ENCODE measurements at regions not wholly inside any gene's neighbourhood (a gene's known extent, or its start where the extent isn't known, plus 50 kb on each side); places are given as distances from the start of the nearest gene placed in this dataset.
"Not testable (repeated sequence)": the region's sequence is repeated elsewhere in the genome, so short reads cannot be mapped to it uniquely, and the experiment has no call there.

DNA sequence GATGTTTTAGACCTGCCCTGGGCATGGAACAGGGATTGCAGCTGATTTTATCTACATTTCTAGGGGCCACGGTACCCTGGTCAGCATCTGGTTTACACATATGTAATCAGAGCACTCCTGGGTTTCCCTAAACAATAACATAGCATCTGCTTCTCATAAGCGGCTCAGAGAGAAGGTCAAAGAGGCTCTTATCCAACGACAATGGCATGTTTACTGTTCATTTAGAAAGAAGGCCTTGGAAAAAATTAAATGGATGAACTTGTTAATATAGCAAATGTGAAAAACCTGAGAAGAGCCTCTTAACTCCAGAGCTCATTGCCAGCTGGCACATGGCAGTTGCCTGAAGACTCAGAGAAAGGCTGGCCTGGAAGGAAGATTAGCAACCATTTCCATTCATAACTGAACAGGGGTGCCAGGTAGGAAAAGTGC is 202.8 kb upstream of the THUMPD2 start:
- H3K4me3 Mint-ChIP-seq: no peak overlapping the region
- H3K36me3 Mint-ChIP-seq: no peaks in the 10 kb centered on the region
- ATAC-seq (ENCODE audit: low read depth): no peak
- H3K4me1 Mint-ChIP-seq: no peaks in the 10 kb centered on the region
- H3K27me3 Mint-ChIP-seq: peaks cover 6% of the 10 kb centered on the region
- peaks cover 3% of the 10 kb centered on the region for H3K9me3 Mint-ChIP-seq
- no peak for DNase-seq (ENCODE audit: low spot score in 2 of 2)
- no peak overlapping the region for H3K27ac Mint-ChIP-seq

DNA sequence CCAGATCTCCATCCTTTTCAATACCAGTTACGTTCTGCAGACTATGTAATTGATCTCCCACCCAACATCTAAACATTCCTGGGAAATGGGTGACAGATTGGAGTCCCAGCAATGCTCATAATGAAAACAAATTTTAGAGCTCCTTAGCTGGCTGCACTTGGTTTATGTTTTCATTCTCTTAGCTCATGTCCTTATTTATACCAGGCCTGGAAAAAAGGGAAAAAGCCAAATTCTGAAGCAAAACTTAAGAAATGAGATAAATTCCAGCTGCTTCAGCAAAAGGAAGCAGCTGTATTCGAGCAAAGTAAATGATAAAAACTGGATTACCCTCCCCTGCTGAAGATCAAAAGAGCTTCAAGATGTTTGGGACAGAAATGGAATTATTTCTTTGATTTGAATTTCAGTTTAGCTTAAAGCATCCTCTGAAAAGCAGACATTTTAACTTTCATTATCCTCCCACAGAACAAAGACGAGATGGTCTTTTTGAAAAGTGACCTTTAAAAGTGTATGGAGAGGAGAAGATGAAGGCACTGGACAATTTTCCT is 196.5 kb upstream of the THUMPD2 start:
- peaks cover 3% of the 10 kb centered on the region for H3K9me3 Mint-ChIP-seq
- peaks cover 6% of the 10 kb centered on the region for H3K27me3 Mint-ChIP-seq
- no peaks in the 10 kb centered on the region for H3K36me3 Mint-ChIP-seq
- no peak overlapping the region for H3K4me3 Mint-ChIP-seq
- no peak overlapping the region for H3K27ac Mint-ChIP-seq
- H3K4me1 Mint-ChIP-seq: no peaks in the 10 kb centered on the region
- DNase-seq (ENCODE audit: low spot score in 2 of 2) (no peak), ATAC-seq (ENCODE audit: low read depth) (no peak)

DNA sequence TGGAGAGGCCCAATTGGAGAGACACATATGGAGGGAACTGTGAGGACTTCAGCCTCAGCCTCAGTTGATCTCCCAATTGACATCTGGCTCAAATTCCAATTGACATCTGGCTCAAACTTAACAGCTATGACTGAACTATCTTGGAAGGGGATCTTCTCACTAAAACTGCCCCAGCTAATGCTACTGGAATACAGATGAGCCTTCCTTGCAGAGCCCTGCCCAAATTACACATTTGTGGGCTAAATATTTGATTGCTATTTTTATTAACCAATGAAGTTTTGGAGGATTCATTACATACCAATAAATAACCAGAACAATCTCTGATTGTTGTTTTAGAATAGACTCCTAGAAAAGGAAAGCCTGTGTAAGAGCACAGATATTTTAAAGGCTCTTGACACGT is 189.0 kb upstream of the THUMPD2 start:
- no peaks in the 10 kb centered on the region for H3K36me3 Mint-ChIP-seq
- no peak overlapping the region for H3K4me3 Mint-ChIP-seq
- H3K27me3 Mint-ChIP-seq: peaks cover 4% of the 10 kb centered on the region
- no peak for DNase-seq (ENCODE audit: low spot score in 2 of 2)
- ATAC-seq (ENCODE audit: low read depth): no peak
- no peak overlapping the region for H3K27ac Mint-ChIP-seq
- peaks cover 6% of the 10 kb centered on the region for H3K9me3 Mint-ChIP-seq
- H3K4me1 Mint-ChIP-seq: no peaks in the 10 kb centered on the region

DNA sequence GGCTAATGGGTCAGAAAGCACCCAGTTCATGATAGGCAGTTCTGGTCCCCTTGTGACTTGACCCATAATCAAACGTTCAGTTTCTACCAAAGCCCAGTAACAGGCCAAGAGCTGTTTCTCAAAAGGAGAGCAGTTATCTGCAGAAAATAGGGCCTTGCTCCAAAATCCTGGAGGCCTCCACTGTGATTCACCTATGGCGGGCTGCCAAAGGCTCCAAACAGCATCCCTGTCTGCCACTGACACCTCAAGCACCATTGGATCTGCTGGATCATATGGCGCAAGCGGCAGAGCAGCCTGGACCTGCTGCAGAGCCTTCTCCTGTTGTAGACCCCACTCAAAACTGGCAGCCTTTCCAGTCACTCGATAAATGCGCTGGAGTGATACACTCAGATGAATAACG is 181.6 kb upstream of the THUMPD2 start:
- not testable (repeated sequence) for H3K4me3 Mint-ChIP-seq; H3K27me3 Mint-ChIP-seq; ATAC-seq (ENCODE audit: low read depth); H3K27ac Mint-ChIP-seq; H3K4me1 Mint-ChIP-seq; H3K36me3 Mint-ChIP-seq; H3K9me3 Mint-ChIP-seq; DNase-seq (ENCODE audit: low spot score in 2 of 2)

DNA sequence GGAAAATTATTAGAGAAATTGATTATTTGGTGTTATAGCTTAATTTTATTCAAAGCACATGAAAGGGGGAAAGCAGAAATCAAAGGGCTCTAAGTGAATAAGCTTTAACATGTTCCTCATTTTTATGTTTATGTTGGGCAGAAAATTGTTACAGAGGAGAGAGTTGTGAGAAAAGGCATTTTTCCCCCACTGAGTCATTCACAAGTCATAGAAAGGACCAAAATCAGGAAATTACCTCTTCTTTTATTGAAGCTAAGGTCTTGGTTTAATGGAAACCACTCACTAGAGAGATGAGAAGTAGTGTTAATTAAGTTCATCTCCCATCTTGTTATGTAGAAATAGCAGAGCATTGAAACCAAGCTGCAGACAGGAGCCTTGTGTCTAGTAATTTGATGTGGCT is 175.3 kb upstream of the THUMPD2 start:
- Mint-ChIP-seq H3K4me1 (no peaks in the 10 kb centered on the region), H3K36me3 (no peaks in the 10 kb centered on the region), H3K27me3 (peaks cover 4% of the 10 kb centered on the region), H3K9me3 (no peaks in the 10 kb centered on the region), H3K27ac (no peak overlapping the region), H3K4me3 (no peak overlapping the region)
- DNase-seq (ENCODE audit: low spot score in 2 of 2) (no peak), ATAC-seq (ENCODE audit: low read depth) (no peak)

DNA sequence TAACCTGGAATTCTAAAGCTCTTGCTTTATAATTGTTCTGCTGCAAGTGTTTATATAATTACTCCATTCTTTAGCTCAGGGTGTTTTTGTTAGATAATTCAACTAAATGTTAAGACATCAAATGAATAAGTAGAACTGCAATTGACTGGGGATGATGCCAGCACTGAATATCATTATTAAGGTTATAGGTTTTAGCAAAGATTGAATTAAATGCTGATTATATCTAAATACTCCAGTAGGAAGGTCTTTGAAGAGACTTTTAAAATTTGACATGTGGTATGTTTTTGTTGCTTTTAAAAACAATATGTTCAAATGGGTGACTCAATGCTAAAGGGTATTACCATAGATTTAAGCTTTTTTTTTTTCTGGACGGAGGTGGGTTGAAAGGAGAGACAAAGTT is 170.1 kb upstream of the THUMPD2 start:
- Mint-ChIP-seq H3K4me3 (no peak overlapping the region), H3K27me3 (peaks cover 3% of the 10 kb centered on the region), H3K4me1 (no peaks in the 10 kb centered on the region), H3K27ac (no peak overlapping the region), H3K36me3 (no peaks in the 10 kb centered on the region), H3K9me3 (no peaks in the 10 kb centered on the region)
- ATAC-seq (ENCODE audit: low read depth) (no peak), DNase-seq (ENCODE audit: low spot score in 2 of 2) (no peak)

DNA sequence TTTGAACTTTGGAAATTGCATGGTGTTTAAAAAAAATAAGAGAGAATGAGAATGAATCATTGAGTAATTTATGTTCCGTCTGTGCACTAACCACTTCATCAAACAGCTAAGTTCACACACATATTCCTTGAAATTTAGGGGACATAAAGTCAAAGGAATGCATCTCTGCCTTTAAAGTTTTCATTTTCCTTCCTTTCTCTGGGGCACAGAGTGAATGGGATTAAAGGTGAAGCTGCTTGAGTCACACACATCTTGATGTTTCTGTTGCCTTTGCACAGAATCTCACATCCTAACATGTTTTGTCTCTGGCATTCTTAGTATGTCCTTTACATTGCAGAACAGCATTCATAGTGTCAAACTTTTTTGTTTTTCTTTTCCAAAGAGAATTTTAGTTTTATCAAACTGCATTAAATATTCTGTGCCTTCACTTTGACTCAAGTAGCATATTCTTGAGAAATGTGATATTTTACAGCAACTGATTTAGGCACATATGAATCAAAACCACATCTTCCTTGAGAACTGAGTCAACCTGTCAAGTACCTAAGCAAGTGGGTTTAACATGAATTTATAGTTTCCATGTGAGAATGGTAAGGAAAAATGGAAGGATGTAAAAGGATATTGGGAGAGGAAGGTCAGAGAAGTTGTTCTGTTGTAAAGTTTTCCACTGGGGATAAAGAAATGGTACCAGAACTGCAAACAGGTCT is 169.1 kb upstream of the THUMPD2 start:
- Mint-ChIP-seq H3K4me3 (no peak overlapping the region), H3K9me3 (no peaks in the 10 kb centered on the region)

DNA sequence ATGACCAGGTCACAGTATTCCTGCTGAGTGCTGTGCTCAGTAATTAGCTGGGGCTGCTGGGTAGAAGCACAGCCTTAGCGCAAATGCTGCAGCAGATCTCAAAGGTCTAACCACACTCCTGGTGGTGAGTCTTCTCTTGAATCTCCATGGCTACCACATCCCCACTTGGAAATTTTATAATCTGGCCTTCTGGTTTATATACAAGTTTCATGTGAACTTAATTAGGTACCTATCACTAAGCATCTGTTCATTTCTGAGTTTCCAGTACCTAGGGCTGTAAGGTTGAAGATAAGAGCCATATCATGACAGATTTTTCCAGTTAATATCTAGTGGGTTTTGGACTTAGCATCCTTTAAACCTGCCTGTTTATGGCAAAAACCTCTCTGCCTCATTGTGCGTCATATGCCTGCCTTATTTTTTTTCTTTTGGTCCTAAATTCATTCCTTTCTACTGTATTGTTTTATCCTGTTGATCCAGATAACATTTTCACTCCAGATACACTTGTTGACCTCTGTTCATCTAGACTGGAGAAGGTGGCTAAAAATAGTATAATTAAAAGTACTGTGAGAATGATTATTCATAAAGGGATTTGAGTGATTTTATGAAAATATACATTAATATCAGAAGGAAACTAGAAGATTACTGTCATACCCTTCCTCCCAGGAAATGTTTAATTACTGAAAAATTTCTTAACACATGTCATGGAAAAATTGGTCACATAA is 168.4 kb upstream of the THUMPD2 start:
- no peak for ATAC-seq (ENCODE audit: low read depth)
- peaks cover 3% of the 10 kb centered on the region for H3K27me3 Mint-ChIP-seq
- H3K27ac Mint-ChIP-seq: no peak overlapping the region
- DNase-seq (ENCODE audit: low spot score in 2 of 2): no peak
- H3K4me1 Mint-ChIP-seq: no peaks in the 10 kb centered on the region
- H3K36me3 Mint-ChIP-seq: no peaks in the 10 kb centered on the region
- no peak overlapping the region for H3K4me3 Mint-ChIP-seq
- H3K9me3 Mint-ChIP-seq: no peaks in the 10 kb centered on the region

More for the DNA sequence above, 169.1 kb upstream of the THUMPD2 start:
- Mint-ChIP-seq H3K27ac (no peak overlapping the region), H3K27me3 (peaks cover 3% of the 10 kb centered on the region), H3K4me1 (no peaks in the 10 kb centered on the region), H3K36me3 (no peaks in the 10 kb centered on the region)
- DNase-seq (ENCODE audit: low spot score in 2 of 2): no peak
- no peak for ATAC-seq (ENCODE audit: low read depth)

DNA sequence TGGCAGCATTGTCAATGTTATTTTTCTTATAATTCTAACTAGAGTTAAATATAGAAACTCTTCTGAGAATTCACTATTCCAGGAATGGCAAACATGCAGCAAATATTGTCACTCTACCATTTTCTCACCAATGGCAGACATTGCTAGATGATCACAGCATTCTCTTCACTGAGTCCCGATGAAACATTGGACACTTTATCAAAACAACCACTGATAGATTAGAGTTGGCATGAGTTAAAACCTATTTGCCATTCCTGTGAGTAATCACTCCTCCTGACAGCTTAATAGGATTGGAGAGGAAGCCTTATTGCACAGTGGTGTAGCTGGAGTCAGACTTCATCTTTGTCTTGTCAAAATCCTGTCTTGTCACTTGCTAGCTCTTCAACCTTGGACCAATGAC is 163.9 kb upstream of the THUMPD2 start:
- ATAC-seq (ENCODE audit: low read depth): no peak
- H3K4me1 Mint-ChIP-seq: no peaks in the 10 kb centered on the region
- H3K27me3 Mint-ChIP-seq: no peaks in the 10 kb centered on the region
- no peaks in the 10 kb centered on the region for H3K36me3 Mint-ChIP-seq
- H3K27ac Mint-ChIP-seq: no peak overlapping the region
- no peaks in the 10 kb centered on the region for H3K9me3 Mint-ChIP-seq
- DNase-seq (ENCODE audit: low spot score in 2 of 2): no peak
- no peak overlapping the region for H3K4me3 Mint-ChIP-seq

DNA sequence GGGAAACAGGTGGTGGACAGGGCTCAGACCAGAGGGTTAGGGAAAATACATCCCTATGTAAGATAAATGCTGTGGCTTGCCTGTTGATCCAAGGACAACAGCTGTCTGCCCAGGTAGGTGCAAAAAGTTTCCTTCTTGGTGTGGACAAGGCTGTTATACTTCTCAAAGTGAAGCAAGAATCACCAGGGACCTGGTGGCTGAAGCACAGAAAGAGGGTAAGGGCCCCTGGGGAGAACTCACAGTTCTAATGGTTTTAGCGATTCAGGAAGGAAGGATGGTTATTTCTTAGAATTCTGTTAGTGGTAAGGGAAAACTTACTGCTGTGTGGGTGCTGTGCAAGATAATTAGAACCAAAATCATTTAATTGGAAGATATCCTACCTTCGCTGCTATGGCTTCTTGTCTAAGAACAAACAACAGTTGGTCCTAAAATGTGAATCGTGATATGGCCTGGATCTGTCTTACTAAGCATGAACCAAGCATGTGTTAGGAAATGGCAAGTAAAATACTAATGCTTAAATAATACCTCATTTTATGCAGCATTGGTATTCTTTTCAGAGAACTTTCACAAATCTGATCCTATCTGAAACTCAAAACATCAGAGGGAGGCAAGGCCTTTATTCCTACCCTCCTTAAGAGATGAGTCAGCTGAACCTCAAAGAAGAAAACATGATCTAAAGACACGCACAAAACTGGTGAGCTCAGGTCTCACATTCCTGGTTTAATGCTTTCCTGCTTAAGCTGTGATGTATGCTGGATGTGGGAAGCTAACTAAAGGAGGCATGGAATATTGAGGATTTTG is 159.2 kb upstream of the THUMPD2 start:
- H3K4me1 Mint-ChIP-seq: no peaks in the 10 kb centered on the region
- H3K4me3 Mint-ChIP-seq: no peak overlapping the region
- DNase-seq (ENCODE audit: low spot score in 2 of 2): no peak
- H3K9me3 Mint-ChIP-seq: no peaks in the 10 kb centered on the region
- no peaks in the 10 kb centered on the region for H3K27me3 Mint-ChIP-seq
- no peak for ATAC-seq (ENCODE audit: low read depth)
- H3K36me3 Mint-ChIP-seq: no peaks in the 10 kb centered on the region
- H3K27ac Mint-ChIP-seq: no peak overlapping the region

DNA sequence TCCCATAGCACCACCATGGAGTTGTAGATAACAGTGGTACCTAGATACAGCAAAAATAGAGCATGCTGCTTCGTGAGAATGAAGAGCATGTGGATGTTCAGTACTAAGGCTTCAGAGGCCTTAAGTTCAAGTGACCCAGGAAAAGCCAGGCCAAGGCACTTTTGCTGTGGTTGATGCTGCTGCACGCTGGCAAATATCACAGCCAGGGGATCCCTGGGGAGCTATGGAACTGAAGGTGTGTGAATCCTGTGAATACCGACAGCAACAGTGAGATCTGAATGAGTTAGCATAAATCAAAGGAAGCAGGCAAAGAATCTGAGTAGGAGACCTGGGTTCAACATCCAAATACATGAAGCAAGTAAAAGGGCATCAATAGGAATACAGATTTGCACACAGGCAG is 158.6 kb upstream of the THUMPD2 start:
- Mint-ChIP-seq H3K9me3 (no peaks in the 10 kb centered on the region), H3K27ac (no peak overlapping the region), H3K36me3 (no peaks in the 10 kb centered on the region), H3K27me3 (no peaks in the 10 kb centered on the region), H3K4me1 (no peaks in the 10 kb centered on the region), H3K4me3 (no peak overlapping the region)
- DNase-seq (ENCODE audit: low spot score in 2 of 2): no peak
- ATAC-seq (ENCODE audit: low read depth): no peak

DNA sequence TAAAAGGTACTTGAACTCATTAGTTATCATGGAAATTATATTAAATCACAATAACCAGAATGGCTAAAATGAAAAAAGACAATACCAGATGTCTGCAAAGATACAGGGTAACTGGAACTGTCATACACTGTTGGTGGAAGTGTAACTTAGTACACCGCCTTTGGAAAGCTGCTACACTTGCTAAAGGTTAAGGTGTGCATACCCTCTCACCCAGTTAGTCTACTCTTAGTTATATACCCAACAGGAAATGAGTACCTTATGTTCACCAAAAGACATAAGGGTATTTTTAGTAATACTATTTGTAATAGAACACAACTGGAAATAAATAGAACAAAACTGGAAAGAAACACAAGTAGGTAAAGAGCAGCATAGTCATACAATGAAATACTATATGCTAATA is 155.8 kb upstream of the THUMPD2 start:
- DNase-seq (ENCODE audit: low spot score in 2 of 2): no peak
- no peak overlapping the region for H3K27ac Mint-ChIP-seq
- no peaks in the 10 kb centered on the region for H3K4me1 Mint-ChIP-seq
- no peak for ATAC-seq (ENCODE audit: low read depth)
- peaks cover 3% of the 10 kb centered on the region for H3K27me3 Mint-ChIP-seq
- no peaks in the 10 kb centered on the region for H3K9me3 Mint-ChIP-seq
- no peaks in the 10 kb centered on the region for H3K36me3 Mint-ChIP-seq
- no peak overlapping the region for H3K4me3 Mint-ChIP-seq

DNA sequence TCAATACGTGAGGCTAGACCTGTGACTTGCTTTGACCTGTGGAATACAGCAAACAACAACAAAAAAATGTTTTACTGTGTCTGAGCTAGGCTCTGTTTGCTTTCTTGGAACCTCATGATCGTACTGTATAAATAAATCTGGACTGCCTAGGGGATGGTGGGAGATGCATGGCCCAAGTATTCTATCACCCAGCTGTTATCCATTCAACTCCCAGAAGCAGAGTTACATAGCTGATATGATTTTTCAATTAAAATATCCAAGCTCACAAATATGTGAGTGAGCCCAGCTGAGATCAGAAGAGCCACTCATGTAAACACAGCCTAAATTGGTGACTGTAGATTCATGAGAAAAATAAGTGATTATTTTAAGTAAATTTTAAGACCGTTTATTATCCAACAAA is 154.1 kb upstream of the THUMPD2 start:
- H3K27ac Mint-ChIP-seq: no peak overlapping the region

DNA sequence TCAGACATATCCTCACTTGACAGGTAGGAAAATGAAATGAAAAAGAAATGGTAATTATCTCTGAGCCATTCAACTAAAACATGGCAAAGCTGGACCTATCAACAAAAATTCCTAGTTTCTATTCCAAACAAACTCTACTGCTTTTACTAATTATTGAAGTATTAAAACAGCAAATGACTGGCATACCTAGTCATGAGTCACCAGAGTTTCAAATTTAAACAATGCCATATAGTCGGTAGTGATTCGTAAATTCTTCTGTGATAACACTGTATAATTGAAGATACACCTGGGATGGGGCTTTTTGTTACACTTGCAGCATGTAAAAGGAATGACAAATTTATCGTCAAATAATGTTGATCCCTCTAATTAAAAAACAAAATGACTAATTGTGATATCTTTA is 153.1 kb upstream of the THUMPD2 start:
- no peak for ATAC-seq (ENCODE audit: low read depth)
- no peak overlapping the region for H3K4me3 Mint-ChIP-seq
- H3K4me1 Mint-ChIP-seq: no peaks in the 10 kb centered on the region

More for the DNA sequence above, 154.1 kb upstream of the THUMPD2 start:
- H3K4me1 Mint-ChIP-seq: no peaks in the 10 kb centered on the region
- DNase-seq (ENCODE audit: low spot score in 2 of 2) (no peak), ATAC-seq (ENCODE audit: low read depth) (no peak)
- no peaks in the 10 kb centered on the region for H3K36me3 Mint-ChIP-seq
- no peak overlapping the region for H3K4me3 Mint-ChIP-seq
- no peaks in the 10 kb centered on the region for H3K9me3 Mint-ChIP-seq
- H3K27me3 Mint-ChIP-seq: peaks cover 9% of the 10 kb centered on the region

More for the DNA sequence above, 153.1 kb upstream of the THUMPD2 start:
- DNase-seq (ENCODE audit: low spot score in 2 of 2): no peak
- Mint-ChIP-seq H3K27ac (no peak overlapping the region), H3K36me3 (no peaks in the 10 kb centered on the region), H3K9me3 (no peaks in the 10 kb centered on the region), H3K27me3 (peaks cover 13% of the 10 kb centered on the region)
